D721Med (cell line): ENCODE measurements at regions not wholly inside any gene's neighbourhood (a gene's known extent, or its start where the extent isn't known, plus 50 kb on each side); places are given as distances from the start of the nearest gene placed in this dataset.
"Not testable (repeated sequence)": the region's sequence is repeated elsewhere in the genome, so short reads cannot be mapped to it uniquely, and the experiment has no call there.

ENCODE experiments used
- DNase-seq: peaks from one replicate; pipeline ENCODE4 v3.0.0; 2011; ENCODE audit warnings: low spot score; ENCODE audit not compliant: insufficient read length
- FAIRE-seq: peaks from 2 replicates; lab custom pipeline; 2011; peaks lifted over from hg19 to GRCh38; lab: Jason Lieb, UNC
- CTCF ChIP-seq: IDR thresholded peaks from 2 replicates; pipeline ENCODE4 v1.5.1; 2012; ENCODE audit warnings: mild to moderate bottlenecking, control low read depth; ENCODE audit not compliant: insufficient read depth; ENCODE audit errors: missing control alignments

GRCh38 chr3:166519443-166519842, 682.2 kb upstream of the BCHE start:
- TF ChIP-seq CTCF = no peak
- DNase-seq = no peak
- FAIRE-seq = no peak

- TF ChIP-seq CTCF = no peak
- no peak for FAIRE-seq
- DNase-seq = no peak
These were observed 680.8 kb upstream of the BCHE start for GRCh38 chr3:166518040-166518439.

GRCh38 chr3:166510382-166510781, 673.2 kb upstream of the BCHE start:
- no peak for TF ChIP-seq CTCF
- FAIRE-seq (no peak), DNase-seq (no peak)

- FAIRE-seq, DNase-seq: not testable (repeated sequence)
These were observed 663.2 kb upstream of the BCHE start for GRCh38 chr3:166500420-166500819.

GRCh38 chr3:166499636-166500035, 662.4 kb upstream of the BCHE start:
- FAIRE-seq = no peak
- TF ChIP-seq CTCF = no peak

GRCh38 chr3:166498446-166498845, 661.2 kb upstream of the BCHE start:
- DNase-seq (no peak), FAIRE-seq (no peak)
- no peak for TF ChIP-seq CTCF

More at GRCh38 chr3:166499636-166500035, 662.4 kb upstream of the BCHE start:
- DNase-seq = no peak

- DNase-seq (no peak), FAIRE-seq (no peak)
- TF ChIP-seq CTCF = no peak
These were observed 652.6 kb upstream of the BCHE start for GRCh38 chr3:166489826-166490225.
